Left kidney (tissue), 1 donor: ENCODE measurements at regions not wholly inside any gene's neighbourhood (a gene's known extent, or its start where the extent isn't known, plus 50 kb on each side); places are given as distances from the start of the nearest gene placed in this dataset.

Source experiments
- DNase-seq: peaks from one replicate; pipeline ENCODE4 v3.0.0-alpha.2; 2013

DNA sequence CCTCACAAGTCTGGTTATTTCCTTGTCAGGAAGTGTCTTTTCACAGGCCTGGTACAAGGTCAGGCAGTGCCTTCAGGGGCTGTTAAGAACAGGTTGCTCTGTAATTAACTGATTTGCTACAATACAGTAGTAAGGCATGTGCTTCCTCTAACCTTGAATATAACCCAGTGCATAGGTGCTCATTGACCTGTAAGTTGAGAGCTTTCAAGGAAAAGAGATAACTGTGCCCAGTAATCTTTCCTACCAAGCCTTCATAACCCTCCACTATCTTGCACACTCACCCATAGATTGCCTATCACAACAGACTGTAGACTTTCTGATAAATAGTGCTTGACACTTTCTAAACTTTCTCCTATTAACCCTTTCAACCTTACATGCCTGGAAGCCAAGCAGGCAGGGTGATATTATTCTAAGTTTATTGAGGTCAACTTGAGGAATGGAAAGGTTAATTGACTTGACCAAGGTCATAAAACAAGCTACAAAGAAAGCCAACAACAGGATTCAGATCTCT is 148.1 kb downstream of the PPARGC1A start:
- DNase-seq = peak; percentile 41

DNA sequence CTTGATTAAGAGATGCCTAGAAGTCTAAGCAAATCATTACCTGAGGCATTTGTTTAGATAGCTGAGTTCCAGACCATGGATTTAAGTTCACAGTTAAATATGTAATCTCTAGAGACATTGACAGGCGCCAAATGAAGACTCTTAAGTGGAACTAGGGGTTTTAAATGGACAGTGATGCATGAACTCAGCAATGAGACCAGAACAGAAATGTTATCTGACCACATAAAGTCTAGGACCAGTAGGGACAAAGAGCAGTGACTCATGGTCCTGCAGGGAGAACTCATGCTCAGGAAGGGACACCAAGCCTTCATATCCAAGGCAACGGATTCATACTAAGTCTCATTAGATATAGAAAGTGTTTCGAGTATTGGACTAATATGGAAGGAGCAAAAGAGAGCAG is 152.3 kb downstream of the PPARGC1A start:
- DNase-seq = no peak

- no peak for DNase-seq
Observed at GRCh38 chr4:23736466-23736865, 153.4 kb downstream of the PPARGC1A start.

DNA sequence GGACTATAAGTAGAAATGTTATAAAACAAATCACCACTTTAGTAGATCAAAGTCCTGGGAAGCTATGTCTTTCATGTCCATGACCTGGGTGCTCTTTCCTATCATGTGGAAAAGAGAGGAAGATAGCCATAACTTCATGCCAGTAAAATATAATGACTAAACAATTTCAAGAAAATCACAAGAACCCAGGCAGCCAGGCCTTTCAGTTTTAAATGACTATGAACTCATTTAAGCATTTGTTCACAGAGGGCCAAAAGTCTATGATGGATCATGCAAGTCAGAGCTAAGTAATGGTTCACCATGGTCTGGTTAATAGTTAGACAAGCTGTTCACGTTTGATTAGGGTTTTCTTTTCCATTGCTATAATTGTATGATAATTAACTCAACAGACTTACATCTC is 155.8 kb downstream of the PPARGC1A start:
- no peak for DNase-seq

GRCh38 chr4:23733476-23733875 is 156.4 kb downstream of the PPARGC1A start:
- DNase-seq = no peak

- no peak for DNase-seq
Observed at GRCh38 chr4:23730998-23731397, 158.8 kb downstream of the PPARGC1A start.

- DNase-seq = no peak
Observed at GRCh38 chr4:23728971-23729370, 160.9 kb downstream of the PPARGC1A start.

GRCh38 chr4:23728393-23728792 is 161.5 kb downstream of the PPARGC1A start:
- no peak for DNase-seq

DNA sequence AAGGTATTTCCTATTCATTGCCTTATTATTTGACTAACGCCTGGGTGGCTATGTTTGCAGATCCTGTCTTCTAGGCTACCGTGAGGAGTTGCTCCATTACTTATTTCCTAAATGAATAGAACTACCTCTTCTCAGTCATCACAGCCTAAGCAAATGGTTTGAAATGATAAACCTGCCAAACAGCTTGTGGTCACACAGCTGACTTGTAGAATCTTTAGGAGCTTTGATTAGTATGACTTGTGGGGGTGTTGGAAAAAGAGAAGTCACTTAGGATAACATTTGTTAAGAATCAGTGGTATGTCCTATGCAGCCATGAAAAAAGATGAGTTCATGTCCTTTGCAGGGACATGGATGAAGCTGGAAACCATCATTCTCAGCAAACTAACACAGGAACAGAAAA is 169.3 kb downstream of the PPARGC1A start:
- DNase-seq = no peak

GRCh38 chr4:23718435-23718834 is 171.4 kb downstream of the PPARGC1A start:
- no peak for DNase-seq

DNA sequence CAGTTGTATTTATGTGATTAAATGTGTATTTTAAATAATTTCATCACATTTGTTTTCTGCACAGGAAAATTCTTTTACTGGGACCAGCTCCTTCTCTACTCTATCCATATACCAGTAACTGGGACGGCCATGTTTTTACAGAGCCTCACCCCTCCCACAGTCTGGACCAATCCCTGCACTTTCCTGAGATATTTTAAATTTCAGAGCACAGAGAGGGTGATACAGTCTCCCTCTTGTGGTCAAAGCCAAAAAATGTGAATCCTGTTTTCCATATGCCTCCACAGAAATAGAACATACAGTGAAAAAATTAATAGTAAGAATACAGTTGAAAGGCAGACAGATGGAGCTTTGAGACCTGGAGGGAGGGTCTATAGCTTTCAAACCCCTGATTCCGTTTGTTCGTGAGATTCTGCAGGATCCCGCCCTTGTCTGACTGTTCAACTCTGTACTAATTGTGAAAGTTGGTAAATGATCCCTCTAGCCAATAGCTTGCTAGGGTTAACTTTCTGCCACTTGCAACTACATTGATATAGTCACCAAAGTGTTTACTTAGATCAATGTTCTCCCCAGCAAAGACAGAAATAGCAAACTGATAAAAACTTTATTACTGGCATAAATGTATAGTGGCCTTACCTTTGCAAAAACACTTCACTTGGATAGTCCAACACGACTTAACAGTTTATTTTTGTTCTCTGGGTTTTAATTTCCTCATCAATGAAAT is 172.2 kb downstream of the PPARGC1A start:
- DNase-seq = no peak

- no peak for DNase-seq
Observed at GRCh38 chr4:23710298-23710697, 179.5 kb downstream of the PPARGC1A start.

DNA sequence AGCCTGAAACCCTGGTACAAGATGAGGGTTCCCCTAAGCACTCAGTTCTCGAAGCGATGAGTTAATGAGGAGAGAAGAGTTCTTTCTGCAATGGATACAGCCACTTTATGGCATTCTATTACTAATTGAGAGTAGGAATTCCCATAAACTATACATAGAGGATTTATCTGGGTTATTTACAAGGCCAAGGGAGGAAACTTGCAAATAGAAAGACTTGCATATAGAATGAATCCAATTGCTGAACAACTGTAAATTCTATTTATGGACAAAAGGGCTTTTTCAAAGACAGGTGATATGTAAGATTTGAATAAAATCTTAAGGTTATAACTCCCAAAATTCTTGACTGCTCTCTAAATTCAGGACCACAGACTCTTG is 182.2 kb downstream of the PPARGC1A start:
- no peak for DNase-seq

- no peak for DNase-seq
Observed at GRCh38 chr4:23706972-23707651, 182.7 kb downstream of the PPARGC1A start.

DNA sequence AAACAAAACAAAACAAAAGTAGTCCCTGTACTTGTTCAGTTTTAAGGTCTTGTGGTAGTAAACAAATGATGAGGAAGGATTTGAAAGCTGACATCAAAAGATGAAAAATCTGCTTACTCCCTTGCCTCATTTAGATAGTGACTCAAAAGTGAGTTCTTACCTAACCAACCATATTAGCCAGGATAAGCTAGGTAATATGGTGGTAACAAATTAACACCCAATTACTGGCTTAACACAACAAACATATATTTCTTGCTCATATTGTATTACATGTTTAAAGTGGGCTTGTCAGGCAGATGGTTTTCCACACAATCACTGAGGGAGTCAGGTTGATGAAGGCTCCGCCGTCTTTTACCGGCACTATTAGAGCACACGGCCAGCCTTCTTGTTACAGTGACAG is 189.7 kb downstream of the PPARGC1A start:
- DNase-seq = no peak

- DNase-seq = no peak
Observed at GRCh38 chr4:23697722-23698121, 192.1 kb downstream of the PPARGC1A start.

DNA sequence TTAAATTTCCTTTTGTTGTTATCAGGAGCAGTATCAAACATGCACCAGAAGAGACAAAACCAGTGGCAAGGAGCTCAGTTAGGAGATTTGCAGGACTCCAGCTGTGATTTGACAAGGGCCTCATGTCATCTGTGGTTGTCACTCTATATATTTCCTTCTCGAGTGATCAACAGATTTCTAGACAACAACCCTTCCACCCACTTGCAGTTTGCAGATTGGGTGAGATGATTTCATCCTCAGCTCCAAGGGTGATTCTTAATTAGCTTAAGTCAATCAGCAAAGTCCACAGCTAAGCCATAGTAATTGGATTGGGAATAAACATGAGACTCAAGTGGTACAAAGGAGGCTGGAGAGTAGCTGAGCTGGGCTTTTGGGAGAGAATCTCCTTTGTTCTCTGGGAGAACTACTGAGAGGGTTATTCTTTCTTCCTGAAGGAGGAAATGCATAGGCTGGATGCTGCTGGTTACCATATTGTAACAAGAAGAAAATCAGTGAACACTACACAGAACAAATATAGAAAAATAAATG is 192.8 kb downstream of the PPARGC1A start:
- no peak for DNase-seq

DNA sequence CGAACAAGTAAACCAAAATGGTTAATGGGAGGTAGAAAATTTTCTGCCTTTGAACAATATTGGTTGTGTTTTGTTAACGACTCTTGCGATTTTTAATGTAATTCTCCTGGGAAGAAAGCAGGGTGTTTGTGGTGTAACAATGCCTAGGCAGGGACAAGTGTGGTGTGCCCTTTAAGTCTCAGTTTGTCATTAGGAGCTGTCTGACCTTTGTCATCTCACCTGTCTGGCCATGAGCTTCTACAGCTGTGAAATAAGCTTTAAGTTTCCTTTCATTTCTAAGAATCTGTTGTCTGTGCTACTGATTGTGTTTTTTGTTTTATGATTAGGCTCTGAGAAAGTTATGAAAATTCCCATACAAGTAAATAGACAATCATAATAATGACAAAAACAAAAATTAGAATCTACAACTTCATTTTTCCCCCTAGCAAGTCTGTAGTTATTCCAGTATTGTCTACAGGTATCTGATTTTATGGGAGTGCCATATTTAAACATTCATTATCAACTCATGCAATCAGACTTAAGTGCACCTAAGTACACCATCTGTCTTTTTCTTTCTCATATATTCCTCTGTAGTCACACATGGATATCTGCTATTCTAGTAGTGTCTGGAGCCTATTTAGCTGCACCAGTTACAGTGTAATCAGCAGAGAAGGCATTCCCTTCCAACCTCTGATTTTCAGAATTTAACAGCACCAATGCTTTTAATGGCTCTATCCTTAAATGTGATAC is 203.5 kb downstream of the PPARGC1A start:
- no peak for DNase-seq

GRCh38 chr4:23685471-23685870 is 204.4 kb downstream of the PPARGC1A start:
- DNase-seq = no peak

- no peak for DNase-seq
Observed at GRCh38 chr4:23680671-23681518, 209.0 kb downstream of the PPARGC1A start.

GRCh38 chr4:23674694-23675093 is 215.2 kb downstream of the PPARGC1A start:
- DNase-seq = no peak

GRCh38 chr4:23667659-23668058 is 222.2 kb downstream of the PPARGC1A start:
- no peak for DNase-seq
